Liver (tissue), 3 donors: ENCODE measurements at regions not wholly inside any gene's neighbourhood (a gene's known extent, or its start where the extent isn't known, plus 50 kb on each side); places are given as distances from the start of the nearest gene placed in this dataset.

Experiments
- CTCF ChIP-seq: fragments of 150-350 bp; IDR thresholded peaks from 2 replicates; pipeline ENCODE4 v1.5.1; 2017; ENCODE audit warnings: improper control_type of control experiment, low read depth, low read length; ENCODE audit not compliant: missing input control
- HNF4A ChIP-seq, 2 donors: conservative IDR thresholded peaks; 2 replicates each; pipeline ENCODE4 v1.6.1; 2016; ENCODE audit warnings: antibody characterized with exemption in 2 of 2, mild to moderate bottlenecking in 2 of 2
- NR2F2 ChIP-seq: IDR thresholded peaks from 2 replicates; pipeline ENCODE4 v1.6.1; 2016; ENCODE audit warnings: antibody characterized with exemption
- YY1 ChIP-seq: IDR thresholded peaks from 2 replicates; pipeline ENCODE4 v1.6.1; 2016; ENCODE audit warnings: antibody characterized with exemption, mild to moderate bottlenecking
- TF ChIP-seq, protein P1 (sequence below): IDR thresholded peaks from 2 replicates; pipeline ENCODE4 v1.6.1; 2016; ENCODE audit warnings: antibody characterized with exemption
- TF ChIP-seq, protein P2 (sequence below): IDR thresholded peaks from 2 replicates; pipeline ENCODE4 v1.6.1; 2016; ENCODE audit warnings: antibody characterized with exemption, mild to moderate bottlenecking
- donor health status: healthy.
- donor health status: healthy.

DNA sequence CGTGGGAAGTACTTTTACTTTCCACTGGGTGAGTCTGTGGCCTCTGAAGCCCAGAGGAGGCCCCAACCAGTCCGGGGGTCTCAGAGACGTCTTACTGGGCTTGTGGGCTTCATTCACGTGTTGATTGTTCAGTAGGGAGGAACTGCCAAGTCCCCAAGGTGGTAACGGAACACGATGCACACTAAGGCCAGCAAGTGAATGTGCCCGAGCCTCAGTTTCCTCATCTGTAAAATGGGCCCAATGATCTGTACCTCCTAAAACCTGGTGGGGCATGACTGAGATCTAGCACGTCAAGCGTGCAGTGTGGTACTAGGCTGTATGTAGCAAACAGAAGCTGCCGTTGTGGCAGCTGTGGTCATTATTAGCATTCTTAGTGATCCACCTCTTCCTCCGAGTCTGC, 499.1 kb downstream of the MN1 start:
- TF ChIP-seq CTCF: no peak
- TF ChIP-seq NR2F2: no peak
- TF ChIP-seq, protein P1, sequence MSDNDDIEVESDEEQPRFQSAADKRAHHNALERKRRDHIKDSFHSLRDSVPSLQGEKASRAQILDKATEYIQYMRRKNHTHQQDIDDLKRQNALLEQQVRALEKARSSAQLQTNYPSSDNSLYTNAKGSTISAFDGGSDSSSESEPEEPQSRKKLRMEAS: no peak
- TF ChIP-seq, protein P2, sequence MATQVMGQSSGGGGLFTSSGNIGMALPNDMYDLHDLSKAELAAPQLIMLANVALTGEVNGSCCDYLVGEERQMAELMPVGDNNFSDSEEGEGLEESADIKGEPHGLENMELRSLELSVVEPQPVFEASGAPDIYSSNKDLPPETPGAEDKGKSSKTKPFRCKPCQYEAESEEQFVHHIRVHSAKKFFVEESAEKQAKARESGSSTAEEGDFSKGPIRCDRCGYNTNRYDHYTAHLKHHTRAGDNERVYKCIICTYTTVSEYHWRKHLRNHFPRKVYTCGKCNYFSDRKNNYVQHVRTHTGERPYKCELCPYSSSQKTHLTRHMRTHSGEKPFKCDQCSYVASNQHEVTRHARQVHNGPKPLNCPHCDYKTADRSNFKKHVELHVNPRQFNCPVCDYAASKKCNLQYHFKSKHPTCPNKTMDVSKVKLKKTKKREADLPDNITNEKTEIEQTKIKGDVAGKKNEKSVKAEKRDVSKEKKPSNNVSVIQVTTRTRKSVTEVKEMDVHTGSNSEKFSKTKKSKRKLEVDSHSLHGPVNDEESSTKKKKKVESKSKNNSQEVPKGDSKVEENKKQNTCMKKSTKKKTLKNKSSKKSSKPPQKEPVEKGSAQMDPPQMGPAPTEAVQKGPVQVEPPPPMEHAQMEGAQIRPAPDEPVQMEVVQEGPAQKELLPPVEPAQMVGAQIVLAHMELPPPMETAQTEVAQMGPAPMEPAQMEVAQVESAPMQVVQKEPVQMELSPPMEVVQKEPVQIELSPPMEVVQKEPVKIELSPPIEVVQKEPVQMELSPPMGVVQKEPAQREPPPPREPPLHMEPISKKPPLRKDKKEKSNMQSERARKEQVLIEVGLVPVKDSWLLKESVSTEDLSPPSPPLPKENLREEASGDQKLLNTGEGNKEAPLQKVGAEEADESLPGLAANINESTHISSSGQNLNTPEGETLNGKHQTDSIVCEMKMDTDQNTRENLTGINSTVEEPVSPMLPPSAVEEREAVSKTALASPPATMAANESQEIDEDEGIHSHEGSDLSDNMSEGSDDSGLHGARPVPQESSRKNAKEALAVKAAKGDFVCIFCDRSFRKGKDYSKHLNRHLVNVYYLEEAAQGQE: no peak
- no peak for TF ChIP-seq YY1
- TF ChIP-seq HNF4A (conservative IDR thresholded peaks at IDR 0.05): no peak
